ENCODE measurements at regions not wholly inside any gene's neighbourhood (a gene's known extent, or its start where the extent isn't known, plus 50 kb on each side); places are given as distances from the start of the nearest gene placed in this dataset.

- TF ChIP-seq, protein P1, sequence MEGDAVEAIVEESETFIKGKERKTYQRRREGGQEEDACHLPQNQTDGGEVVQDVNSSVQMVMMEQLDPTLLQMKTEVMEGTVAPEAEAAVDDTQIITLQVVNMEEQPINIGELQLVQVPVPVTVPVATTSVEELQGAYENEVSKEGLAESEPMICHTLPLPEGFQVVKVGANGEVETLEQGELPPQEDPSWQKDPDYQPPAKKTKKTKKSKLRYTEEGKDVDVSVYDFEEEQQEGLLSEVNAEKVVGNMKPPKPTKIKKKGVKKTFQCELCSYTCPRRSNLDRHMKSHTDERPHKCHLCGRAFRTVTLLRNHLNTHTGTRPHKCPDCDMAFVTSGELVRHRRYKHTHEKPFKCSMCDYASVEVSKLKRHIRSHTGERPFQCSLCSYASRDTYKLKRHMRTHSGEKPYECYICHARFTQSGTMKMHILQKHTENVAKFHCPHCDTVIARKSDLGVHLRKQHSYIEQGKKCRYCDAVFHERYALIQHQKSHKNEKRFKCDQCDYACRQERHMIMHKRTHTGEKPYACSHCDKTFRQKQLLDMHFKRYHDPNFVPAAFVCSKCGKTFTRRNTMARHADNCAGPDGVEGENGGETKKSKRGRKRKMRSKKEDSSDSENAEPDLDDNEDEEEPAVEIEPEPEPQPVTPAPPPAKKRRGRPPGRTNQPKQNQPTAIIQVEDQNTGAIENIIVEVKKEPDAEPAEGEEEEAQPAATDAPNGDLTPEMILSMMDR (conservative IDR thresholded peaks at IDR 0.05; ENCODE audit: low read length): no peak
- TF ChIP-seq EZH2phosphoT487 (IDR thresholded peaks at IDR 0.05; ENCODE audit: borderline replicate concordance): no peak
These were observed 214.6 kb downstream of the RBM26 start for GRCh38 chr13:79191501-79191900.
